ENCODE measurements at regions not wholly inside any gene's neighbourhood (a gene's known extent, or its start where the extent isn't known, plus 50 kb on each side); places are given as distances from the start of the nearest gene placed in this dataset.

- TF ChIP-seq CTCF (IDR thresholded peaks at IDR 0.05; ENCODE audit: insufficient read depth, missing control alignments): no peak
- FAIRE-seq (no peak), DNase-seq (ENCODE audit: insufficient read length, low spot score) (no peak)
These were observed 64.1 kb upstream of the SSX2IP start for GRCh38 chr1:84754386-84754703.

- FAIRE-seq (peak; percentile 51), DNase-seq (ENCODE audit: insufficient read length, low spot score) (peak; percentile 34)
- peak; percentile 99 for TF ChIP-seq CTCF (IDR thresholded peaks at IDR 0.05; ENCODE audit: insufficient read depth, missing control alignments)
These were observed 63.5 kb upstream of the SSX2IP start for GRCh38 chr1:84753516-84754385.

GRCh38 chr1:84750110-84750730 lies 60.0 kb upstream of the SSX2IP start:
- FAIRE-seq (no peak), DNase-seq (ENCODE audit: insufficient read length, low spot score) (no peak)
- TF ChIP-seq CTCF (IDR thresholded peaks at IDR 0.05; ENCODE audit: insufficient read depth, missing control alignments): no peak

- DNase-seq (ENCODE audit: insufficient read length, low spot score) (no peak), FAIRE-seq (no peak)
- TF ChIP-seq CTCF (IDR thresholded peaks at IDR 0.05; ENCODE audit: insufficient read depth, missing control alignments): no peak
These were observed 59.2 kb upstream of the SSX2IP start for GRCh38 chr1:84749427-84749826.

- FAIRE-seq (no peak), DNase-seq (ENCODE audit: insufficient read length, low spot score) (no peak)
- no peak for TF ChIP-seq CTCF (IDR thresholded peaks at IDR 0.05; ENCODE audit: insufficient read depth, missing control alignments)
These were observed 58.1 kb upstream of the SSX2IP start for GRCh38 chr1:84748364-84748763.

- TF ChIP-seq CTCF (IDR thresholded peaks at IDR 0.05; ENCODE audit: insufficient read depth, missing control alignments): no peak
- no peak for FAIRE-seq
- DNase-seq (ENCODE audit: insufficient read length, low spot score): no peak
These were observed 55.6 kb upstream of the SSX2IP start for GRCh38 chr1:84745857-84746256.

GRCh38 chr1:84743896-84744295 lies 53.6 kb upstream of the SSX2IP start:
- DNase-seq (ENCODE audit: insufficient read length, low spot score) (no peak), FAIRE-seq (no peak)
- TF ChIP-seq CTCF (IDR thresholded peaks at IDR 0.05; ENCODE audit: insufficient read depth, missing control alignments): no peak

Data from D721Med (cell line).